WTC11 (cell line): ENCODE measurements at regions not wholly inside any gene's neighbourhood (a gene's known extent, or its start where the extent isn't known, plus 50 kb on each side); places are given as distances from the start of the nearest gene placed in this dataset.

ENCODE experiments used
- ATAC-seq: fragments of 200-7000 bp; cut with Tn5 transposase; 2 replicates; pipeline ENCODE4 v1.10.0; 2021; ENCODE audit warnings: mild to moderate bottlenecking, moderate library complexity
- CTCF ChIA-PET: fragments of 300-600 bp; sonication (Branson Sonifier 250); formaldehyde crosslinking; loops from one replicate; lab custom pipeline; 2021; ENCODE audit warnings: antibody characterized with exemption; lab: Charles Lee
- POLR2A ChIA-PET: fragments of 350-600 bp; sonication (Branson Sonifier 250); formaldehyde crosslinking; loops from one replicate; lab custom pipeline; 2021; ENCODE audit warnings: antibody characterized with exemption; lab: Charles Lee
- DNase-seq: peaks from one replicate; pipeline ENCODE4 v3.0.0; 2021; ENCODE audit warnings: low spot score
- H3K27ac Mint-ChIP-seq: 2 replicates; pipeline ENCODE4 v1.8.0; 2021; ENCODE audit warnings: mixed read lengths
- H3K27me3 Mint-ChIP-seq: 2 replicates; pipeline ENCODE4 v1.8.0; 2021; ENCODE audit warnings: low read depth, mild to moderate bottlenecking, moderate library complexity, mixed read lengths
- H3K36me3 Mint-ChIP-seq: 2 replicates; pipeline ENCODE4 v1.8.0; 2021; ENCODE audit warnings: mixed read lengths
- H3K4me1 Mint-ChIP-seq: 2 replicates; pipeline ENCODE4 v1.8.0; 2022; ENCODE audit warnings: mixed read lengths
- H3K4me3 Mint-ChIP-seq: 2 replicates; pipeline ENCODE4 v1.8.0; 2021; ENCODE audit warnings: mild to moderate bottlenecking, moderate library complexity, mixed read lengths
- H3K9me3 Mint-ChIP-seq: 2 replicates; pipeline ENCODE4 v1.8.0; 2021; ENCODE audit warnings: mixed read lengths
- ATF1 ChIP-seq: sonication (generic); formaldehyde crosslinking; IDR thresholded peaks from 2 replicates; pipeline ENCODE4 v1.8.1; 2023; ENCODE audit warnings: mild to moderate bottlenecking, moderate library complexity, missing genetic modification reagents
- CBFB ChIP-seq: sonication (generic); formaldehyde crosslinking; IDR thresholded peaks from 2 replicates; pipeline ENCODE4 v1.8.1; 2022; ENCODE audit warnings: mild to moderate bottlenecking, low read depth, missing genetic modification reagents
- CREB1 ChIP-seq: sonication (generic); formaldehyde crosslinking; IDR thresholded peaks from 2 replicates; pipeline ENCODE4 v1.8.0; 2023; ENCODE audit warnings: mild to moderate bottlenecking, missing genetic modification reagents
- ELF4 ChIP-seq: sonication (generic); formaldehyde crosslinking; IDR thresholded peaks from 2 replicates; pipeline ENCODE4 v1.8.1; 2022; ENCODE audit warnings: low read depth, mild to moderate bottlenecking, moderate library complexity, missing genetic modification reagents
- FOXJ3 ChIP-seq: sonication (generic); formaldehyde crosslinking; IDR thresholded peaks from 2 replicates; pipeline ENCODE4 v1.9.0; 2021; ENCODE audit warnings: missing genetic modification reagents, mild to moderate bottlenecking, borderline replicate concordance
- FOXP1 ChIP-seq: sonication (generic); formaldehyde crosslinking; IDR thresholded peaks from 2 replicates; pipeline ENCODE4 v1.8.0; 2022; ENCODE audit warnings: missing genetic modification reagents, mild to moderate bottlenecking, moderate library complexity, borderline replicate concordance
- GTF2I ChIP-seq: fragments of 250-450 bp; sonication (Bioruptor Pico); conservative IDR thresholded peaks from 2 replicates; pipeline ENCODE4 v1.4.0; 2021; ENCODE audit warnings: mild to moderate bottlenecking
- IRF2 ChIP-seq: sonication (generic); formaldehyde crosslinking; IDR thresholded peaks from 2 replicates; pipeline ENCODE4 v1.8.0; 2022; ENCODE audit warnings: low read depth, missing genetic modification reagents, borderline replicate concordance
- JAZF1 ChIP-seq: fragments of 250-450 bp; sonication (Bioruptor Pico); IDR thresholded peaks from 2 replicates; pipeline ENCODE4 v1.9.0; 2021; ENCODE audit warnings: moderate library complexity, mild to moderate bottlenecking, inconsistent platforms
- KAT7 ChIP-seq: sonication (generic); formaldehyde crosslinking; IDR thresholded peaks from 2 replicates; pipeline ENCODE4 v1.8.1; 2023; ENCODE audit warnings: missing genetic modification reagents, mild to moderate bottlenecking, borderline replicate concordance
- NFATC4 ChIP-seq: fragments of 250-450 bp; sonication (Bioruptor Pico); IDR thresholded peaks from 2 replicates; pipeline ENCODE4 v1.9.0; 2021; ENCODE audit warnings: mild to moderate bottlenecking
- NFYB ChIP-seq: sonication (generic); formaldehyde crosslinking; conservative IDR thresholded peaks from 2 replicates; pipeline ENCODE4 v1.8.0; 2022; ENCODE audit warnings: low read depth, missing genetic modification reagents
- RORB ChIP-seq: fragments of 250-450 bp; sonication (Bioruptor Pico); IDR thresholded peaks from 2 replicates; pipeline ENCODE4 v1.9.0; 2021; ENCODE audit warnings: mild to moderate bottlenecking
- SMAD3 ChIP-seq: sonication (generic); formaldehyde crosslinking; IDR thresholded peaks from 2 replicates; pipeline ENCODE4 v1.8.0; 2022; ENCODE audit warnings: missing genetic modification reagents, mild to moderate bottlenecking, borderline replicate concordance
- SMAD4 ChIP-seq: sonication (generic); formaldehyde crosslinking; IDR thresholded peaks from 2 replicates; pipeline ENCODE4 v1.8.0; 2022; ENCODE audit warnings: mild to moderate bottlenecking, missing genetic modification reagents
- SOX15 ChIP-seq: fragments of 250-450 bp; sonication (Bioruptor Pico); IDR thresholded peaks from 2 replicates; pipeline ENCODE4 v1.9.0; 2021; ENCODE audit warnings: mild to moderate bottlenecking
- SP1 ChIP-seq: sonication (generic); formaldehyde crosslinking; conservative IDR thresholded peaks from 2 replicates; pipeline ENCODE4 v1.8.1; 2022; ENCODE audit warnings: missing genetic modification reagents
- ZNF671 ChIP-seq: fragments of 250-450 bp; sonication (Bioruptor Pico); IDR thresholded peaks from 2 replicates; pipeline ENCODE4 v1.8.0; 2021; ENCODE audit warnings: mild to moderate bottlenecking
- TF ChIP-seq, protein P1 (sequence below): sonication (generic); formaldehyde crosslinking; IDR thresholded peaks from 2 replicates; pipeline ENCODE4 v1.8.1; 2023; ENCODE audit warnings: mild to moderate bottlenecking, moderate library complexity, missing genetic modification reagents
- TF ChIP-seq, protein P2 (sequence below): sonication (generic); formaldehyde crosslinking; conservative IDR thresholded peaks from 2 replicates; pipeline ENCODE4 v1.8.1; 2022; ENCODE audit warnings: mild to moderate bottlenecking, missing genetic modification reagents
- TF ChIP-seq, protein P3 (sequence below): sonication (generic); formaldehyde crosslinking; IDR thresholded peaks from 2 replicates; pipeline ENCODE4 v1.8.1; 2023; ENCODE audit warnings: mild to moderate bottlenecking, missing genetic modification reagents, moderate library complexity
- TF ChIP-seq, protein P4 (sequence below): sonication (generic); formaldehyde crosslinking; IDR thresholded peaks from 2 replicates; pipeline ENCODE4 v1.8.1; 2022; ENCODE audit warnings: mild to moderate bottlenecking, moderate library complexity, missing genetic modification reagents

DNA sequence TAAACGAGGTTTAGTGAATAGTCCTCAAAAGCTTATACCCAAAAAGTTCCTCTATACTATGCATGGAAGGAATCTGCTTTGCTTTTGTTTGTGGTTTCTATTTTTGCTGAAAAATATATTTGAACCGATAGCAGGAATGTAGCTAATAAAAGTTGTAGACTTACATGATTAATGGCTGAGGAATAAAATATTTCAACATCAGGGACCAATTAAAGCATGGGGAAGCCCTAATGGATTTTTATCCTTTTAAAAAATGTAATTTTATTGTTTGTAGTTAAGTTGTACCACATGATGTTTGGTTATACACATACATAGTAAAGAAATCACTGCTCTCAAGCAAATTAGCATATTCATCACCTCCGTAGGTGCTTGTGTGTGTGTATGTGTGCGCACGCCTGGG lies 295.3 kb upstream of the CNTN5 start (continued):
- TF ChIP-seq, protein P1, sequence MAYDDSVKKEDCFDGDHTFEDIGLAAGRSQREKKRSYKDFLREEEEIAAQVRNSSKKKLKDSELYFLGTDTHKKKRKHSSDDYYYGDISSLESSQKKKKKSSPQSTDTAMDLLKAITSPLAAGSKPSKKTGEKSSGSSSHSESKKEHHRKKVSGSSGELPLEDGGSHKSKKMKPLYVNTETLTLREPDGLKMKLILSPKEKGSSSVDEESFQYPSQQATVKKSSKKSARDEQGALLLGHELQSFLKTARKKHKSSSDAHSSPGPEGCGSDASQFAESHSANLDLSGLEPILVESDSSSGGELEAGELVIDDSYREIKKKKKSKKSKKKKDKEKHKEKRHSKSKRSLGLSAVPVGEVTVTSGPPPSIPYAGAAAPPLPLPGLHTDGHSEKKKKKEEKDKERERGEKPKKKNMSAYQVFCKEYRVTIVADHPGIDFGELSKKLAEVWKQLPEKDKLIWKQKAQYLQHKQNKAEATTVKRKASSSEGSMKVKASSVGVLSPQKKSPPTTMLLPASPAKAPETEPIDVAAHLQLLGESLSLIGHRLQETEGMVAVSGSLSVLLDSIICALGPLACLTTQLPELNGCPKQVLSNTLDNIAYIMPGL (CRISPR knock-in tag): no peak
- TF ChIP-seq RORB (CRISPR knock-in tag) (no peak), JAZF1 (CRISPR knock-in tag) (no peak), GTF2I (CRISPR knock-in tag) (no peak), SP1 (CRISPR knock-in tag) (no peak)

DNA sequence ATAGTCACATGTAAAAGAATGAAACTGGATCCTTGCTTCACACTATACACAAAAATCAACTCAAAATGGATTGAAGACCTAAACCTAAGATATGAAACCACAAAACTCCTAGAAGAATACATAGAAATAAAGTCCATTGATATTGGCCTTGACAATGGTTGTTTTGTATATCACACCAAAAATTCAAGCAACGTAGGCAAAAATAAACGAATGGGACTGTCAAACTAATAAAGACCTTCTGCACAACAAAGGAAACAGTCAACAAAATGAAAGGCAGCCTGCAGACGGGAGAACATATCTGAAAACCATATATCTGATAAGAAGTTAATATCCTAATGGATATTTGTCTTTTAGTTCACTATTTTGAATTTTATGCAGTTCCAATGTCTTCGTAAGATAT lies 292.3 kb upstream of the CNTN5 start:
- DNase-seq (no peak), ATAC-seq (no peak)
- Mint-ChIP-seq H3K9me3 (peaks cover 25% of the 10 kb centered on the region), H3K27me3 (no peaks in the 10 kb centered on the region), H3K4me3 (no peak overlapping the region), H3K27ac (no peak overlapping the region), H3K36me3 (peaks cover 11% of the 10 kb centered on the region; the same call in 1 of the 2 replicates), H3K4me1 (peaks cover under 1% of the 10 kb centered on the region)
- no peak for TF ChIP-seq ELF4 (CRISPR knock-in tag)
- TF ChIP-seq ATF1 (CRISPR knock-in tag): no peak
- TF ChIP-seq GTF2I (CRISPR knock-in tag): no peak
- no peak for TF ChIP-seq FOXP1
- no peak for TF ChIP-seq ZNF671 (CRISPR knock-in tag)
- TF ChIP-seq NFYB (CRISPR knock-in tag): no peak
- TF ChIP-seq KAT7 (CRISPR knock-in tag): no peak
- TF ChIP-seq, protein P2, sequence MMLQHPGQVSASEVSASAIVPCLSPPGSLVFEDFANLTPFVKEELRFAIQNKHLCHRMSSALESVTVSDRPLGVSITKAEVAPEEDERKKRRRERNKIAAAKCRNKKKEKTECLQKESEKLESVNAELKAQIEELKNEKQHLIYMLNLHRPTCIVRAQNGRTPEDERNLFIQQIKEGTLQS (CRISPR knock-in tag): no peak
- TF ChIP-seq SMAD4: no peak
- TF ChIP-seq SOX15: no peak
- TF ChIP-seq, protein P3, sequence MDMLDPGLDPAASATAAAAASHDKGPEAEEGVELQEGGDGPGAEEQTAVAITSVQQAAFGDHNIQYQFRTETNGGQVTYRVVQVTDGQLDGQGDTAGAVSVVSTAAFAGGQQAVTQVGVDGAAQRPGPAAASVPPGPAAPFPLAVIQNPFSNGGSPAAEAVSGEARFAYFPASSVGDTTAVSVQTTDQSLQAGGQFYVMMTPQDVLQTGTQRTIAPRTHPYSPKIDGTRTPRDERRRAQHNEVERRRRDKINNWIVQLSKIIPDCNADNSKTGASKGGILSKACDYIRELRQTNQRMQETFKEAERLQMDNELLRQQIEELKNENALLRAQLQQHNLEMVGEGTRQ (CRISPR knock-in tag): no peak
- TF ChIP-seq FOXJ3: no peak
- ChIA-PET POLR2A (no interaction called here), CTCF (no interaction called here)

DNA sequence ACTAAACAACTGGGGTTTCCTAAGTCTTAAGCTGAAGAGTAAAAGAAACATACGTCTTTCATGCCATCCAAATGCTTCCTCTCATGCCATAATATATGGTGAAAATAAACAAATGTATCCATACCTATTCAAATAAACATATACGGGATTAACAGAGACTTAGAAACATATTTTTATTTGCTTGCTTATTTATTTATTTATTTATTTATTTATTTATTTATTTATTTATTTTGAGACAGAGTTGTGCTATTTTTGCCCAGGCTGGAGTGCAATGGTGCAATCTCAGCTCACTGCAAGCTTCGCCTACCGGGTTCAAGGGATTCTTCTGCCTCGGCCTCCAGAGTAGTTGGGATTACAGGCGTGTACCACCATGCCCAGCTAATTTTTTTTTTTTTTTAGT lies 291.6 kb upstream of the CNTN5 start:
- Mint-ChIP-seq H3K27ac (no peak overlapping the region), H3K4me1 (peaks cover 7% of the 10 kb centered on the region), H3K4me3 (no peak overlapping the region), H3K36me3 (peaks cover 11% of the 10 kb centered on the region; the same call in 1 of the 2 replicates), H3K27me3 (no peaks in the 10 kb centered on the region), H3K9me3 (peaks cover 30% of the 10 kb centered on the region)
- ATAC-seq: no peak
- ChIA-PET POLR2A (no interaction called here), CTCF (no interaction called here)
- no peak for TF ChIP-seq NFYB (CRISPR knock-in tag)
- no peak for TF ChIP-seq CREB1 (CRISPR knock-in tag)
- no peak for TF ChIP-seq CBFB (CRISPR knock-in tag)
- TF ChIP-seq, protein P4, sequence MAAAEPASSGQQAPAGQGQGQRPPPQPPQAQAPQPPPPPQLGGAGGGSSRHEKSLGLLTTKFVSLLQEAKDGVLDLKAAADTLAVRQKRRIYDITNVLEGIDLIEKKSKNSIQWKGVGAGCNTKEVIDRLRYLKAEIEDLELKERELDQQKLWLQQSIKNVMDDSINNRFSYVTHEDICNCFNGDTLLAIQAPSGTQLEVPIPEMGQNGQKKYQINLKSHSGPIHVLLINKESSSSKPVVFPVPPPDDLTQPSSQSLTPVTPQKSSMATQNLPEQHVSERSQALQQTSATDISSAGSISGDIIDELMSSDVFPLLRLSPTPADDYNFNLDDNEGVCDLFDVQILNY (CRISPR knock-in tag): no peak
- no peak for TF ChIP-seq JAZF1 (CRISPR knock-in tag)
- TF ChIP-seq IRF2 (CRISPR knock-in tag): no peak
- TF ChIP-seq NFATC4 (CRISPR knock-in tag): no peak
- TF ChIP-seq, protein P3 (CRISPR knock-in tag): no peak
- TF ChIP-seq SMAD3 (CRISPR knock-in tag): no peak
- DNase-seq: no peak
